Glomerular visceral epithelial cell (primary cell): ENCODE measurements at regions not wholly inside any gene's neighbourhood (a gene's known extent, or its start where the extent isn't known, plus 50 kb on each side); places are given as distances from the start of the nearest gene placed in this dataset.

Experiments used
- DNase-seq: peaks from one replicate; pipeline ENCODE4 v3.0.0-alpha.2; 2016; ENCODE audit errors: extremely low spot score

DNA sequence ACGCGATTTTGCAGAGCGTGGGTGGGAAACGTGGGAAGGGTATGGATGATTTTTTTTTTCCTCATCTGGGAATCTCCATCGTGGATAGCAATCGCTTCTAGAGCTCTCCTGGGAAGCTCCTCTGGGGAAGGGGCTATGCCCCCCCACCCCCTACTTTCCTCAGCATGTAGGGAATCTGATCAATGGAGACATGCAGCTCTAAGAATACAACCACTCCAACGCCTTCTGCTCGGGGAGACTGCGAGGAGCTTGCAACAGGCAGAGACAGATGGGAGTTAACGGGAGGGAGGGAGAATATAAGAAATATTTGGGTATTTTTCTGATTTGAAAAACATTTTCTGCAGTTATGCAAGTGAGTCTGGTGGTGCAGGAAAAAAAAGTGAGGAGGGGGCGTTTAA, 104.6 kb upstream of the HSD17B12 start:
- DNase-seq: no peak

DNA sequence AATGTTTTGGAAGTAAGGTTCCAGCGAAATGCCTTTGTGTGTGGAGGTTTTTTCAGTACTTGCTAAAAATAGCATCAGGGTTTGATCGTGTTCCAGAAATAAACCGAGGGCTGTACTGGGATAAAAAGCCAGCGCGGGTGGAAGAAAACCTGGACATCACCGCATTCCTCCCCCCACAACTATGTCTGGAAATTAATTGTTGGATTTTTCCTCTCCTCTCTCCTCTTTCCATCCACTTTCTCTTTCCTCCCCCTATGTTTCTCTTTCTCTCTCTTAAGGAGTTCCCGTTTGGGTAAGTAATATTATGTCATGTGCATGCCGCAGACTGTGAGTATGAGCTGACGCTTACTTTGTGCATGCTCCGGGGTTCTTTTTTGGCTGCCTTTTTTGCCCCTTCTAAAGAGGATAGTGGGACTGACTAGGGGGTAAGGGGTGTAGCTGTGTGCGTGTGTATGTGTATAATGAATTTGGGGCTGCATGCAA, 104.2 kb upstream of the HSD17B12 start:
- DNase-seq: no peak

DNA sequence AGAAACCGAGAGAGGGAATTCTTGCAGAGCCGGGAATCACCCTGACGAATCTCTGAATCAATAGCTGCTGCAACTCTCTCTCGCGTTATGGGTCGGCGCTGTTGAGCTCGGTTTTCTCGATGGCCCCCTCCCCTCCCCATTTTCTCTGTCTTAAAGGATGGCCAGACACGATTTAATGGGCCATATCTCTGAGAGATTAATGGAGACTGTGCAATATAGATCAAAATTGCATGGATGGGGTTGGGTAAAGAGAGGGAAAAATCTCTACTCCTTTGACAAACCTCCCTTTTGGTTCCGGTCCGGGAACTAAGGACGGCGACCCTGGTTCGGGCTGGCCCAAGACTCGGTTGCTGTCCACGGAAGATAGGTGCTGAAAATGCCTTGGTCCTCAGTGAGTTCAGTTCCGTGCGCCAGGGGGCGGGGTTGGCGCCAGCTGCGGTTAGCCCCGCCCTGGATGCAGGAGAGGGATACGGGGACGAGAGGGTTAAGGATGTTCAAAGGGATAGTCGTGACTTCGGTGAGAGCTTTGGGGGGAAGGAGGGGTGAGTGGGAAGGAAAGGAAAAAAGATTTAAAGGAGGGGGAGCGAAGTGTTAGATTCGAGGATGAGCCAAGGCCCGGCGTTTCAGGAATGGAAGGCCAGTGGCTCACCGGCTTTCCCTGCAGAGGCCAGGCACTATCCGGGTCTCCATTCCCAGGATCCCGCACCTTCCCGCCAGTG, 103.6 kb upstream of the HSD17B12 start:
- DNase-seq: peak; percentile 25

- DNase-seq: no peak
Observed at GRCh38 chr11:43577566-43578264, 102.8 kb upstream of the HSD17B12 start.

DNA sequence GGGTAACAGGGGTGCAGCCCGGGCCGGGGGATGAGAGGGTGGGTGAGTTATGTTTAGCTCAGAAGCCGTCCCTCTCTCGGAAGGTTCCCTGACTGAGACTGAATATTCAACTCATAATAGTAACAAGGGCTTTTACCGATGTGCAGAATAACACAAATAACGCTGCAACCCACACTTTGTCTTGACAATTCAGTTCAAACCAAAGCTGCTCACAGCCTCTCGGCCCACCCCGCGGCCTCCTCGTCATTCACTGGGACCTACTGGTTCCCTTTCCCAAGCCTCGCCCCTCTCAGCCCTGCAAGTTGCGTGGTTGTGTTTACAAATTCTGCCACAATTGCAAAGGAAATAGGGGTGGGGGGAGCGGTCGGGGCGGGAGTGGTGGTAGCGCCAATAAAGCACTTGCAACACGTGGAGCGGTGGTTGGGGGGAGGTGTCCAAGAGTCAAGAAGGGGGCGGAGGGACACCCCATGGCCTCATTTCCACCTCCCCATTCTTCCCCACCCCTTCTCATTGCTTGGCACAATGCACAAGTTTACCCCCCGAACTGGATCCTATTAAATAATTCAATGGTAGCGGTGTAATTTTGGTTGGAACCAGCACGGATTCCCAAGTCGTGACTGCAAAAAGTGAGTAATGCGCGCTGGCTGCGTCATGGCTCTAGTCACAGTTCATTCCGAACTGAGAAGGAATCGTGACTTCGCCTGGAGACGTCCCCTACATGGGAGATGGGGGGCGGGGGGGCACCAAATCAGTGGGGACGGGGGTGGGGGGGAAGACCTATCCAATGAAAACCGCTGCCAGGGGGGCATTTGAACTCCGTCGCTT, 102.0 kb upstream of the HSD17B12 start:
- DNase-seq: no peak

DNA sequence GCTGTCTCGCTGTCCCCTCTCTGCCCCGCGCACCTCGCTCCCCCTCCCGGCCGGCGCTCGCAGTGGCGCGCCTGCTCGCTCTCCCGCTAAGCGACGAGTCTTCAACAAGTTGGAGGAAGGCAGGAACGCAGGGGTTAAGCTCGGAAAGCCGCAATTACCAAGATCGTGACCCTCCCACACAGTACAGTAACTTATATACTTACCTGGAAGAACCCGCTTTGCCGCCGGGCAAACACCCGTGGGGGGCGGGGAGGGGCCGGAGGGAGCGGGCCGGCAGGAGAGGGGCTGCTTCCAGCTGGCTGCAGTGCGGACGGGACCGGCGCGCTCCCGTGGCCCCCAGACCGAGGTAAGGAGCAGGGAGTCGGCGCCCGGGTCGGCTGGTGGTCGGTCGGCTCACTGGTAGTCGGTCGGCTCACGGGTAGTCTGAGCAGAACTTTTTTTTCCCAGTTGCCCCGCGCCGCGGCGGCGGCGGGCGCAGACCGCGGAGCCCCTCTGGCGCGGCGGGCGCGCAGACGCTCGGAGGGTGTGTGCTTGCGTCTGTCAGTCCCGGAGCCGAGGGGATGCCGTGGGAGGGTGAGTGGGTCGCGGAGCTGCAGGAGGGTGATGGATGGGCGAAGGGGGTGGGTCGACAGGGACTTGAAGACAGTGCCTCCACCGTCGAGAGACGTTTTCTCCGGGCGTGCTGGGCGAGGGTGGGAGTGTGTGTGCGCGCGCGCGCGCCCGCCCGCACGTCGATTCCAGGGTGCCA, 101.2 kb upstream of the HSD17B12 start:
- peak; percentile 23 for DNase-seq

GRCh38 chr11:43579919-43580276, 100.6 kb upstream of the HSD17B12 start:
- DNase-seq: no peak

GRCh38 chr11:43580735-43581369, 99.7 kb upstream of the HSD17B12 start:
- DNase-seq: no peak

DNA sequence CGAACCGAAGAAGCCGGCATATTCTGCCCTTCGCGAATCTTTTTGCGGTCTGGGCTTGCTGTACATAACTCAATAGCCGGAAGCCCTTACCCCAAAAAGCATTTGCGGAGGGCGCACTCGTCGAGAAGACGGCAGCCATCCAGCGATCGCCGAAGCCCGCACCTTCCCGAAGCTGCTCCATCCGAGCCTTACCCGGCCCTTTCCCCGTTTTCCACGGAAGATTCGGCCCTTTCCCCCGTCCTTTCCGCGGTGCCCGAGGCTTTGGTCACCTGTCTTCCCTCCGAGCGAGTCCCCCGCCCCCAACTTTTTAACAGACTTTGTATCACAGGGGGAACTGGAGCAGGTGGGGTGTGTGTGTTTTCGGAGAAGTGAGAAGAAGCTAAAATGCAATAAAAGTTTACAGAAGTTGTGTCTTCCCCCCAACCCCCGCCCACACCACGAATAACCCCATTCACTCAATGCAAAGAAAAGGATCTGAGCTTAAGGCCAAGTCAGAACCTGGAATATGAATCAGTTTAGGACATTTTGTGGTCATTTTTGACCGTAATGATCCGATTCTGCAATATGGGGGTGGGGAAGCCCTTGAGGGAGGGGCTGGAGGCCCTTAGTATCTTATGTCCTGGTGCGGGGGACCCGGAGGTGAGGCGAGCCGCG, 99.0 kb upstream of the HSD17B12 start:
- no peak for DNase-seq

- DNase-seq: no peak
Observed at GRCh38 chr11:43582024-43582862, 98.3 kb upstream of the HSD17B12 start.

DNA sequence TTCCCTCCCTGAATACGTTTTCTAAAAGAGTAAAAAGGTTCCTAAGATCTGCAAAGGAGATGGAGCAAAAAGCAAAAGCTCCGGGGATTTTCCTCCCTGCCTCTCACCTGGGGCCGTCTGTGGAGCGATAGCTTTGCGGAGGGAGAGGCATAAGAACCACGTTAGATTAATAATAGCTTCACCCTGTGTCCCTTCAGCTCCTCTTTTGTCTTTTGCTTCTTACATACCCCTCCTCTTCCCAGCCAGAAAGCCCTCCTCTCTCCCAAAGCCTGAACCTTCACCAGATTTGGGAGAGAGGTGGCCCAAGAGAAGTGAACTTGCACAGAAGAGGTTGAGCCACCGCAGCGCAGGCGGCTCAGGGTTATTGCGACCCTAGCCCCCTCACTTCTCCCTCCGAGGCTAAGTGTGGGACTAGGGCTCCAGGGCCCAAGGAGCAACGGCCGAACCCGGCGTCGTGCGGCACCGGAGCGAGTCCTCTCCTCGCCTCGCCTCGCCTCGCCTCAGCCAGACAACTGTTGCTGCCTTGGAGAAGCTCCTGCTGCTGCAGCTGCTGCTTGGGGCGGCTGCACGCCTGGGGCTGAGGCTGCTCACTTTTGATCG, 97.6 kb upstream of the HSD17B12 start:
- no peak for DNase-seq

- no peak for DNase-seq
Observed at GRCh38 chr11:43583548-43583947, 97.0 kb upstream of the HSD17B12 start.

DNA sequence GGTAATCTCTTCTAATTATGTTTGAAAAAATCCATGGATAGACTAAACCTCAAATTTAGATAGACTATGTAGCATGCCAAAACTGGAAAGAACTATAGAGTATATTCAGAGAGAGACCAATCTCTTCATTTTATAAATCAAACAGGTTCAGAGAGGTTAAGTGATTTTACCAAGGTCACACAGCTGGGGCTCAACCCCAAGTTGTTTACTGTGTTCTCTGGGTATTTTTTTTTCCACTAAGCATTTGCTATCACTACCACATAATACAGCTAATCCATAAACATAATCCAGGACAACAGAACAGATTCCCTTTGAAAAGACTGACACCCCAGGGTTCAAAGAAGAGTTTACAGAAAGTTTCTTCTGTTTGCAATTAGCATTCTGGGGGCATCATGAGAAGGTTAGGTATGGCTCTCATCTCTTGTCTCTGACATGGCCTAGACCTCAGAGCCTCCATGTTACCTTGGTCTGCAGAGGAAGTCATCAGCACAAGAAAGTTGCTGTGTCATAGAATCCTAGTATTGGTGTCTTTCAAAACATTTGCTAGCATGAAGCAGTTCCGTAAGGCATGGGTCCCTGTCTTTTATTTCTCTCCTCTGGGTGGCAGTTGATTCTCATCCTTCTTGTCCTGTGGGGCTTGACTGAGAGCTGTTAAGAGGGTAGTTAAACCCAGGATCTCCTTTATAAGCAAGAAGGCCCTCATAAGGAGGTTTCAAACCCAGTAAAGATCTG, 94.5 kb upstream of the HSD17B12 start:
- no peak for DNase-seq

DNA sequence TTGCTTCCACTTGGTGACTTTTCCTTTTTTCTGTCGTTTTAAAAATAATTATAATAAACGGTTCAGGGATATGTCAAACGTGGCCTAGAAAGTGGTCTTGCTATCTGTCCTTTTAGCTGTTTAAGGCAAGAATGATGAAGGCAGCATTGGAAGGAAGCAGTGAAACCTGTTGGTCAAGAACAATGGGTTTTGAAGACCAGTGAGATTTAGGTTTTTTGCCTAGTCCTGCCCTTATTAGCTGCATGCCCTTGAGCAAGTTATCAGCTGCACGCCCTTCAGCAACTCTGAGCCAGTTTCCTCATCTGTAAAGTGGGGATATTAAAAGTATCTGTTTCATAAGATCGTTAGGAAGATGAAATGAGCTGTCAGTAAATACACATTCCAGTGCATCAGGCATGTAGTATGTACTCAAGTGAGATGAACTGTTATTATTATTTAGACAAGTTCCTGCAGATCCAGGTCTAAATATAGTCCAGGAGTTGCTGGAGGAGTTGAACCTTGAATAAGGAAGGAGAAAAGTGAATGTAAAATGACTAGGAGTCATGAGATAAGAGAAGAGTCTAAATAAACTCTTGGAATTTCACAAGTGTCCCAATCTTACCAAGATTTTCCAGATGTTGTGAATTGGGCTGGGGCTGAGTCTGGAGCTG, 90.8 kb upstream of the HSD17B12 start:
- no peak for DNase-seq

- DNase-seq: no peak
Observed at GRCh38 chr11:43601511-43601910, 79.0 kb upstream of the HSD17B12 start.

DNA sequence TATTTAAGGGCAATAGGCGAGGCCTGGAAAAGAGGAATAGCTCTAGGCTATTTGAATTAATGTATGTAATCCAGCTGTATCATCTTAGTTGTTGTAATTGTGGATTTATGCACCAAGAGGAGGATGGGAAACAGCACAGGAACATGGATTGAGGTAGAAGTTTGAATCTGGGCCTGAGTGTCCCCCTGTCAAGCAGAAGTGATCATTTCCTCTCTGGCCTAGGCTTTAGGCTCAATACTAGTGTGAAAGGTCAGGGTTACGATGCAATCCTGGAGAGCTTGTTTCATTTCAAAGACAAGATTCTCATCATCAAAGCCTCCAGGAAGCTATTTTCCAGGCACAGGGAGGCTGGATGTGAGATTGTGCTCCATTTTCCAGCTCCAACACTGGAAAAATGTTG, 77.9 kb upstream of the HSD17B12 start:
- DNase-seq: no peak

GRCh38 chr11:43614214-43614613, 66.3 kb upstream of the HSD17B12 start:
- DNase-seq: no peak

DNA sequence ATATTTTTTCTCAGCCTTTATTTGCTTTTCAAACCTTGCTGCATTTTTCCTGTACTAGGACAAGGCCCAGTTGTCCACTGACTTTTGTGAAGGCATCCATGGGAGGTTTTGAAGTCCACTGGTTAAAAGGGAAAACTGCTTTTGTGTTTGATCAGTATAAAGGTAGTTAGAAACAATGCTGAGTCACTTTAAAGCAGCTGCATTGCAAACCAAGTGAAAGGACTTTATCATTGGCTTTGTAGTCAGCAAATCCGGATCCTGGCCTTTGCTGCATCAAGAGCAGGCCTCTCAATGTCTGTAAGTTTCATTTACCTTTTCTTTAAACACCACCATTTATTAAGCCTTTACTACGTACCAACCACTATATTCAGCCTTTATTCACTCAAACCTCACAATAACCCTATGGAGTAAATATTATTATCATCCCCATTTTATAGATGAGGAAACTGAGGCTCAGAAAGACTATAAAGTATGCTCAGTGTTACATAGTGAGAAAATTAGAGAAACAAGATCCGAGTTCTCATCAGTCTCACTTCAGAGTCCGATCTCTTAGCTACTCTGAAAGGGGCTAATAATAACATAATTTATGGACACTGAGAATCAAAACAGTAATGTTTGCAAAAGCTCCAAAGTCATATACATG, 60.6 kb upstream of the HSD17B12 start:
- DNase-seq: no peak
